ENCODE measurements at regions not wholly inside any gene's neighbourhood (a gene's known extent, or its start where the extent isn't known, plus 50 kb on each side); places are given as distances from the start of the nearest gene placed in this dataset.

- no peak overlapping the region for H3K14ac ChIP-seq (replicated peaks; ENCODE audit: low read depth, low read length)
- CTCF ChIA-PET, result no interaction called here
- POLR2A ChIA-PET (ENCODE audit: unreplicated experiment), result no interaction called here
These were observed 1026.1 kb downstream of the FSCB start for GRCh38 chr14:43480976-43481375.

More at GRCh38 chr14:43480976-43481375, 1026.1 kb downstream of the FSCB start:
- Histone ChIP-seq H3K9ac (ENCODE audit: low read depth, low read length) (no peak overlapping the region), H3K4me2 (ENCODE audit: low read depth, low read length) (no peak overlapping the region), H3K36me3 (ENCODE audit: control insufficient read depth, insufficient read depth, low read length) (no peaks in the 10 kb centered on the region), H2AK5ac (ENCODE audit: low read depth, low read length) (no peak overlapping the region), H3K56ac (ENCODE audit: extremely low read depth, insufficient read depth, low read length) (no peak overlapping the region), H3K79me1 (ENCODE audit: low read depth in 1 of 2, low read length in 2 of 2) (no peaks in the 10 kb centered on the region), H3K9me3 (ENCODE audit: control insufficient read depth, insufficient read depth, low read length) (no peaks in the 10 kb centered on the region), H3K27me3 (ENCODE audit: control insufficient read depth, insufficient read depth, low read length) (no peaks in the 10 kb centered on the region), H2AK9ac (replicated peaks; ENCODE audit: low read depth, low read length, poor library complexity) (no peak overlapping the region), H3K4me1 (ENCODE audit: control insufficient read depth, insufficient read depth, low read length) (no peaks in the 10 kb centered on the region), H2BK20ac (ENCODE audit: low read depth, low read length) (no peak overlapping the region), H2BK15ac (ENCODE audit: low read depth, low read length) (no peak overlapping the region), H2BK120ac (ENCODE audit: low read depth, low read length) (no peak overlapping the region), H4K5ac (ENCODE audit: low read depth, low read length) (no peak overlapping the region), H3K27ac (ENCODE audit: insufficient read depth, low read length) (no peak overlapping the region), H4K8ac (ENCODE audit: low read depth in 2 of 2, low read length in 2 of 2) (no peak overlapping the region), H3K23ac (ENCODE audit: low read depth, low read length) (no peak overlapping the region), H3K9me1 (ENCODE audit: insufficient read depth, low read length) (no peaks in the 10 kb centered on the region), H4K20me1 (ENCODE audit: insufficient read depth, low read length) (no peaks in the 10 kb centered on the region), H4K91ac (ENCODE audit: insufficient read depth, low read depth, low read length) (no peak overlapping the region), H3K4ac (ENCODE audit: low read depth, low read length) (no peak overlapping the region), H3K4me3 (ENCODE audit: insufficient read depth, low read depth, low read length) (no peak overlapping the region), H2AFZ (replicated peaks; ENCODE audit: low read length, poor library complexity) (no peak overlapping the region), H3K18ac (ENCODE audit: low read depth, low read length) (no peak overlapping the region), H2BK5ac (ENCODE audit: low read depth, low read length, poor library complexity, severe bottlenecking) (no peak overlapping the region)
- dilution Hi-C loops (cut with HindIII; ENCODE audit: low sequenced_read_pairs, unreplicated experiment), result no loop called here
- intact Hi-C loops (cut with micrococcal nuclease), result no loop called here
- WGBS, 2 experiments (ENCODE audit: extremely low coverage in 2 of 2, insufficient read length in 1 of 2), result no CpG with 5 or more reads among the region's 1 CpG
- TF ChIP-seq CHD1 (IDR thresholded peaks at IDR 0.05; ENCODE audit: low read depth, low read length) (no peak), BHLHE40 (IDR thresholded peaks at IDR 0.05; ENCODE audit: low read depth, low read length) (no peak), MAZ (IDR thresholded peaks at IDR 0.05; ENCODE audit: borderline replicate concordance, low read depth, low read length) (no peak), RCOR1 (IDR thresholded peaks at IDR 0.05; ENCODE audit: insufficient replicate concordance, low read length) (no peak), SMC3 (IDR thresholded peaks at IDR 0.05; ENCODE audit: low read depth, low read length) (no peak), MAFK (IDR thresholded peaks at IDR 0.05; ENCODE audit: low read depth, low read length) (no peak), FOS (IDR thresholded peaks at IDR 0.05; ENCODE audit: low read depth, low read length) (no peak), MXI1 (IDR thresholded peaks at IDR 0.05; ENCODE audit: borderline replicate concordance, low read depth, low read length) (no peak), CTCF (conservative IDR thresholded peaks at IDR 0.05; ENCODE audit: low read depth, low read length) (no peak)
- BruUV-seq (replicated peaks), result no TSS peak
- in situ Hi-C loops (cut with MboI; ENCODE audit: low sequenced_read_pairs), result no loop called here
- DNase-seq, result no peak
- no peak for ATAC-seq (ENCODE audit: low read depth)
